Lower leg skin (tissue), 3 donors: ENCODE measurements at regions not wholly inside any gene's neighbourhood (a gene's known extent, or its start where the extent isn't known, plus 50 kb on each side); places are given as distances from the start of the nearest gene placed in this dataset.
"Not testable (repeated sequence)": the region's sequence is repeated elsewhere in the genome, so short reads cannot be mapped to it uniquely, and the experiment has no call there.

Experiments used
- CTCF ChIP-seq, 3 donors: fragments of 450-650 bp; IDR thresholded peaks; one replicate each; pipeline ENCODE4 v1.5.1; 2016; ENCODE audit warnings: antibody characterized with exemption in 3 of 3, mild to moderate bottlenecking in 3 of 3, moderate library complexity in 2 of 3
- POLR2A ChIP-seq, 2 donors: fragments of 450-650 bp; IDR thresholded peaks; one replicate each; pipeline ENCODE4 v1.6.1; 2016 to 2017; ENCODE audit warnings: antibody characterized with exemption in 2 of 2, mild to moderate bottlenecking in 1 of 2, moderate library complexity in 1 of 2

GRCh38 chr3:195966563-195967386, 58.4 kb upstream of the TNK2 start:
- TF ChIP-seq CTCF, POLR2A (IDR thresholded peaks at IDR 0.05): not testable (repeated sequence)
